ENCODE measurements at regions not wholly inside any gene's neighbourhood (a gene's known extent, or its start where the extent isn't known, plus 50 kb on each side); places are given as distances from the start of the nearest gene placed in this dataset.

DNA sequence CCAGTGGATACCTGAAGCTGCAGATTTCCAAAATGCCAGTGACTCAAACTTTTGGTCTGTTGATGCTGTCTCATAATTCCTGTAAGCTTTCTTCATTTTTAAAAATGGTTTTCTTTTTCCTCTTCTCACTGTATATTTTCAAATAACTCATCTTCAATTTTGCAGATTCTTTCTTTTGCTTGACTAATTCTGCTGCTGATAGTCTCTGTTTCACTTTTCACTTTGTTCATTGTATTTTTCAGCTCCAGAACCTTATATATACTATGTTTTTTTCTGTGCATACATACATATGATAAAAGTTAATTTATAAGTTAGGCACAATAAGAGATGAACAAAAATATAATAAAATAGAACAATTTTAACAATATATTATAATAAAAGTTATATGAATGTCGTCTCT, 237.7 kb upstream of the GPRIN3 start:
- intact Hi-C loops (cut with DNase I): no loop called here
- WGBS, 2 donors: 92 to 95% methylated on average over 1 of the region's 1 CpG
- Histone ChIP-seq H3K4me3 (replicated peaks in 1 of 3) (no peak overlapping the region), H3K27me3 (no peaks in the 10 kb centered on the region), H3K27ac (no peak overlapping the region), H3K4me1 (no peaks in the 10 kb centered on the region), H3K36me3 (no peaks in the 10 kb centered on the region), H3K9me3 (no peaks in the 10 kb centered on the region)
- TF ChIP-seq, protein P1, sequence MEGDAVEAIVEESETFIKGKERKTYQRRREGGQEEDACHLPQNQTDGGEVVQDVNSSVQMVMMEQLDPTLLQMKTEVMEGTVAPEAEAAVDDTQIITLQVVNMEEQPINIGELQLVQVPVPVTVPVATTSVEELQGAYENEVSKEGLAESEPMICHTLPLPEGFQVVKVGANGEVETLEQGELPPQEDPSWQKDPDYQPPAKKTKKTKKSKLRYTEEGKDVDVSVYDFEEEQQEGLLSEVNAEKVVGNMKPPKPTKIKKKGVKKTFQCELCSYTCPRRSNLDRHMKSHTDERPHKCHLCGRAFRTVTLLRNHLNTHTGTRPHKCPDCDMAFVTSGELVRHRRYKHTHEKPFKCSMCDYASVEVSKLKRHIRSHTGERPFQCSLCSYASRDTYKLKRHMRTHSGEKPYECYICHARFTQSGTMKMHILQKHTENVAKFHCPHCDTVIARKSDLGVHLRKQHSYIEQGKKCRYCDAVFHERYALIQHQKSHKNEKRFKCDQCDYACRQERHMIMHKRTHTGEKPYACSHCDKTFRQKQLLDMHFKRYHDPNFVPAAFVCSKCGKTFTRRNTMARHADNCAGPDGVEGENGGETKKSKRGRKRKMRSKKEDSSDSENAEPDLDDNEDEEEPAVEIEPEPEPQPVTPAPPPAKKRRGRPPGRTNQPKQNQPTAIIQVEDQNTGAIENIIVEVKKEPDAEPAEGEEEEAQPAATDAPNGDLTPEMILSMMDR (IDR thresholded peaks at IDR 0.05): no peak
- no peak for TF ChIP-seq POLR2A (IDR thresholded peaks at IDR 0.05)
- no peak for DNase-seq

- no peaks in the 10 kb centered on the region for H3K27me3 ChIP-seq
- TF ChIP-seq POLR2A (IDR thresholded peaks at IDR 0.05): no peak
- TF ChIP-seq, protein P1 (IDR thresholded peaks at IDR 0.05): no peak
- no peak overlapping the region for H3K27ac ChIP-seq
- H3K4me3 ChIP-seq (replicated peaks in 1 of 3): no peak overlapping the region
- no peaks in the 10 kb centered on the region for H3K4me1 ChIP-seq
- DNase-seq: no peak
- no peaks in the 10 kb centered on the region for H3K9me3 ChIP-seq
- no peaks in the 10 kb centered on the region for H3K36me3 ChIP-seq
- intact Hi-C loops (cut with DNase I): no loop called here
Observed at GRCh38 chr4:89541998-89542397, 234.4 kb upstream of the GPRIN3 start.

DNA sequence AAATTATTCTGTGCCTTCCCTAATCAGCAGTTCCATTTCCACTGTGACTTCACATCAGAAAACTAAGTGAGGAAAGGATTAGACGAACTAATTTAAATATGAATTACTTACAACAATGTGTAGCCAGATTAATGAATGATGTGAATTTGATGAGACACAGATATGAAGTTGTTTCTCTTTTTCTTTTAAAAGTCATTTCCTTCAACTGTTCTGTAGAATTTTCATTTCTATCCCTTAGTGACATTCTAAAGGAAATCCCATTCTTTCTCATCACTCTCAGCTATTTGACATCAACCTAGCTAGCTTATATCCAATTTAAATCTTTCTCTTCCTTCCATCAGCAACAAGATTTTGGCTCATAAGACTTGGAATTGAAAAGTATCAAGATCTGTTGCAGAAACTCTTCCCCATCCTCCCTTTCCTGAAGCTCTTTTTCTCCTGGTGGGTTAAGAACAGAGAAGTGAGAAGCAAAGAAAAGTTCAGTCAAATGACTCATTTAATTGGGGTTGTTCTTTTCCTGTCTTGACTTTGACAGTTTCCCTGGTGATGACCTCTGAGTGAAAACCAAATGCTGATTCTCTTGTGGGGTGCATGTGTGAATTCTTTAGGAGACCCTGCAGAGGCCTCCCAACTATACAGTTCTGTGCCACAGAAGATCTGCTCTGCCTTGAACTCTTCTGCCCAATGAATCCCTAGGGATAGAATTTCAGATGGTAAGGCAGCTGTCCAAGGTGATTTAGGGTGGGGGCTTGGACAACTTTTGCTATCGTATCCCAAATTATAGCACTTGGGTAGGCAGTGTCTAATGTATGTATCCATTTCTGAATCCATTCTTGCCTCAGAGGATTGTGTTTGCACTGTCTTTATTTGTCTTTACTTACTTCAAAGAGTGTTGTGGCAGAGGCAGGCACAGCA, 232.5 kb upstream of the GPRIN3 start:
- Histone ChIP-seq H3K36me3 (no peaks in the 10 kb centered on the region), H3K27ac (peak overlapping the region in 1 of 3 donors; percentile 71), H3K27me3 (no peaks in the 10 kb centered on the region), H3K4me1 (no peaks in the 10 kb centered on the region), H3K4me3 (replicated peaks in 1 of 3) (no peak overlapping the region), H3K9me3 (no peaks in the 10 kb centered on the region)
- 83% methylated on average over 2 of the region's 2 CpGs for WGBS, 2 donors
- no peak for TF ChIP-seq POLR2A (IDR thresholded peaks at IDR 0.05)
- TF ChIP-seq, protein P1 (IDR thresholded peaks at IDR 0.05): no peak
- no peak for DNase-seq
- intact Hi-C loops (cut with DNase I): no loop called here

DNA sequence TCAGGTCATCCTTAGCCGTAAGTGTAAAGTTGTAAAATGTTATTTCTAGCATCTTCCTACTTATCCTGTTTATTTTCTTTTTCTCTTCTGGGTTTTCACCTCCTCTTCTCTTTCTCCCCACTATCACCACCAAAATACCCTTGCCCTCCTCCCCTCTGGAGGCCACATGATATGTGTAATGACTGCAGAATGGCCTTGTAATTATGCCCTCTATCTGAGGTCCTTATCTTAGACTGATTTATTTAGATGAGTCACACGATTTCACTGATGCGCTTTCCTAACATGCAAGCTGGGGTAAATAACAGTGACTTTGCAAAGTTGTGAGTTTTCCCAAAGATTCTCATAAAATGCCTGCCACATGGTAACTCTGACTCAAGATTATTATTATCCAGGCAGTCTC, 231.8 kb upstream of the GPRIN3 start:
- TF ChIP-seq, protein P1 (IDR thresholded peaks at IDR 0.05): no peak
- no peak for TF ChIP-seq POLR2A (IDR thresholded peaks at IDR 0.05)
- no peaks in the 10 kb centered on the region for H3K27me3 ChIP-seq
- H3K4me1 ChIP-seq: no peaks in the 10 kb centered on the region
- H3K36me3 ChIP-seq: no peaks in the 10 kb centered on the region
- H3K4me3 ChIP-seq (replicated peaks in 1 of 3): no peak overlapping the region
- intact Hi-C loops (cut with DNase I): no loop called here
- peak overlapping the region in 1 of 3 donors; percentile 71 for H3K27ac ChIP-seq
- 64 to 80% methylated on average over 3 of the region's 3 CpGs for whole genome bisulfite sequencing, 2 donors
- H3K9me3 ChIP-seq: no peaks in the 10 kb centered on the region
- DNase-seq: no peak

- H3K27me3 ChIP-seq: no peaks in the 10 kb centered on the region
- TF ChIP-seq, protein P1 (IDR thresholded peaks at IDR 0.05): no peak
- TF ChIP-seq POLR2A (IDR thresholded peaks at IDR 0.05): no peak
- intact Hi-C loops (cut with DNase I): no loop called here
- H3K27ac ChIP-seq: peak overlapping the region in 1 of 3 donors; percentile 71
- no peaks in the 10 kb centered on the region for H3K4me1 ChIP-seq
- no peaks in the 10 kb centered on the region for H3K36me3 ChIP-seq
- 62 to 69% methylated on average over 1 of the region's 1 CpG for WGBS, 2 donors
- DNase-seq: no peak
- H3K4me3 ChIP-seq (replicated peaks in 1 of 3): no peak overlapping the region
- no peaks in the 10 kb centered on the region for H3K9me3 ChIP-seq
Observed at GRCh38 chr4:89538886-89539285, 231.3 kb upstream of the GPRIN3 start.

All from thyroid gland (tissue), 4 donors.